ENCODE measurements at regions not wholly inside any gene's neighbourhood (a gene's known extent, or its start where the extent isn't known, plus 50 kb on each side); places are given as distances from the start of the nearest gene placed in this dataset.

- FAIRE-seq = no peak
Observed at GRCh38 chr5:5929291-5930020, 448.9 kb downstream of the MED10 start.

GRCh38 chr5:5925191-5925590 lies 453.2 kb downstream of the MED10 start:
- FAIRE-seq = no peak

GRCh38 chr5:5919411-5919810 lies 458.9 kb downstream of the MED10 start:
- FAIRE-seq = no peak

- FAIRE-seq = no peak
Observed at GRCh38 chr5:5906778-5907177, 471.6 kb downstream of the MED10 start.

GRCh38 chr5:5905186-5905585 lies 473.2 kb downstream of the MED10 start:
- FAIRE-seq = no peak

- FAIRE-seq = no peak
Observed at GRCh38 chr5:5904113-5904512, 474.2 kb downstream of the MED10 start.

GRCh38 chr5:5902678-5903646 lies 475.4 kb downstream of the MED10 start:
- FAIRE-seq = no peak

- no peak for FAIRE-seq
Observed at GRCh38 chr5:5900350-5900749, 477.9 kb downstream of the ICE1 start.

- no peak for FAIRE-seq
Observed at GRCh38 chr5:5899716-5900115, 477.2 kb downstream of the ICE1 start.

- no peak for FAIRE-seq
Observed at GRCh38 chr5:5888284-5888683, 465.8 kb downstream of the ICE1 start.

- FAIRE-seq = no peak
Observed at GRCh38 chr5:5887833-5888232, 465.4 kb downstream of the ICE1 start.

GRCh38 chr5:5886812-5887486 lies 464.5 kb downstream of the ICE1 start:
- no peak for FAIRE-seq

GRCh38 chr5:5886353-5886752 lies 463.9 kb downstream of the ICE1 start:
- no peak for FAIRE-seq

- FAIRE-seq = no peak
Observed at GRCh38 chr5:5885782-5886181, 463.3 kb downstream of the ICE1 start.

- FAIRE-seq = no peak
Observed at GRCh38 chr5:5884593-5884992, 462.1 kb downstream of the ICE1 start.

GRCh38 chr5:5883562-5883961 lies 461.1 kb downstream of the ICE1 start:
- no peak for FAIRE-seq

GRCh38 chr5:5883146-5883545 lies 460.7 kb downstream of the ICE1 start:
- no peak for FAIRE-seq

GRCh38 chr5:5882706-5883105 lies 460.2 kb downstream of the ICE1 start:
- no peak for FAIRE-seq

GRCh38 chr5:5881294-5881693 lies 458.8 kb downstream of the ICE1 start:
- no peak for FAIRE-seq

- FAIRE-seq = no peak
Observed at GRCh38 chr5:5880077-5880763, 457.7 kb downstream of the ICE1 start.

- FAIRE-seq = no peak
Observed at GRCh38 chr5:5857396-5857795, 434.9 kb downstream of the ICE1 start.

- FAIRE-seq = no peak
Observed at GRCh38 chr5:5854087-5854486, 431.6 kb downstream of the ICE1 start.

GRCh38 chr5:5838493-5838892 lies 416.0 kb downstream of the ICE1 start:
- FAIRE-seq = no peak
